ENCODE measurements at regions not wholly inside any gene's neighbourhood (a gene's known extent, or its start where the extent isn't known, plus 50 kb on each side); places are given as distances from the start of the nearest gene placed in this dataset.

DNA sequence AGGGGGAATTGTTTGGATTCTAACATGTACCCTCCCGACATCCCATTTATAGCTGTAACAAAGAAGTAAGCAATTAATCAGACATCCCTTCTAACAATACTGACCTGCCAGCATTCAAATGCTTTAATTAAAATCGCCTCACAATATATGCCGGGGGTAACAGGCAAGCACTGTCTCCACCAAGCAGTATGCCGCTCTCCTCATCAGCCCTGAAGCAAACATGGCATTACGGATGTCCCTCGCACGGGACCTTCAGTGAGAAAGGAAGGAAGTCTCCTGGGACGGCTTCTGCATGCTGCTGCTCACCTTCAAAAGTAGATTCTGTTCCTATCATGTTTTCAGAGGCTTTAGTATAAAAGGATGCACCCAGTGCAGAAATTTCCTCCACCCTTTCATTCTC lies 292.7 kb upstream of the POU3F3 start:
- TF ChIP-seq, protein P1, sequence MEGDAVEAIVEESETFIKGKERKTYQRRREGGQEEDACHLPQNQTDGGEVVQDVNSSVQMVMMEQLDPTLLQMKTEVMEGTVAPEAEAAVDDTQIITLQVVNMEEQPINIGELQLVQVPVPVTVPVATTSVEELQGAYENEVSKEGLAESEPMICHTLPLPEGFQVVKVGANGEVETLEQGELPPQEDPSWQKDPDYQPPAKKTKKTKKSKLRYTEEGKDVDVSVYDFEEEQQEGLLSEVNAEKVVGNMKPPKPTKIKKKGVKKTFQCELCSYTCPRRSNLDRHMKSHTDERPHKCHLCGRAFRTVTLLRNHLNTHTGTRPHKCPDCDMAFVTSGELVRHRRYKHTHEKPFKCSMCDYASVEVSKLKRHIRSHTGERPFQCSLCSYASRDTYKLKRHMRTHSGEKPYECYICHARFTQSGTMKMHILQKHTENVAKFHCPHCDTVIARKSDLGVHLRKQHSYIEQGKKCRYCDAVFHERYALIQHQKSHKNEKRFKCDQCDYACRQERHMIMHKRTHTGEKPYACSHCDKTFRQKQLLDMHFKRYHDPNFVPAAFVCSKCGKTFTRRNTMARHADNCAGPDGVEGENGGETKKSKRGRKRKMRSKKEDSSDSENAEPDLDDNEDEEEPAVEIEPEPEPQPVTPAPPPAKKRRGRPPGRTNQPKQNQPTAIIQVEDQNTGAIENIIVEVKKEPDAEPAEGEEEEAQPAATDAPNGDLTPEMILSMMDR (IDR thresholded peaks at IDR 0.05; ENCODE audit: insufficient read depth, low read length, poor library complexity, severe bottlenecking): no peak
- no peak for TF ChIP-seq EZH2phosphoT487 (conservative IDR thresholded peaks at IDR 0.05; ENCODE audit: low read length)
